ENCODE measurements at regions not wholly inside any gene's neighbourhood (a gene's known extent, or its start where the extent isn't known, plus 50 kb on each side); places are given as distances from the start of the nearest gene placed in this dataset.

GRCh38 chr1:82946096-82946605, 1052.8 kb downstream of the TTLL7 start:
- no peaks in the 10 kb centered on the region for H3K4me1 Mint-ChIP-seq (ENCODE audit: low read depth)
- no peaks in the 10 kb centered on the region for H3K36me3 Mint-ChIP-seq (ENCODE audit: low read depth)
- H3K9me3 Mint-ChIP-seq: no peaks in the 10 kb centered on the region
- no peaks in the 10 kb centered on the region for H3K27me3 Mint-ChIP-seq (ENCODE audit: low read depth)
- H3K27ac Mint-ChIP-seq: no peak overlapping the region
- no peak overlapping the region for H3K4me3 Mint-ChIP-seq

GRCh38 chr1:82944822-82945221, 1054.1 kb downstream of the TTLL7 start:
- H3K27me3 Mint-ChIP-seq (ENCODE audit: low read depth): no peaks in the 10 kb centered on the region
- H3K4me1 Mint-ChIP-seq (ENCODE audit: low read depth): no peaks in the 10 kb centered on the region
- no peaks in the 10 kb centered on the region for H3K9me3 Mint-ChIP-seq
- H3K4me3 Mint-ChIP-seq: no peak overlapping the region
- no peak overlapping the region for H3K27ac Mint-ChIP-seq
- no peaks in the 10 kb centered on the region for H3K36me3 Mint-ChIP-seq (ENCODE audit: low read depth)

- no peaks in the 10 kb centered on the region for H3K36me3 Mint-ChIP-seq (ENCODE audit: low read depth)
- H3K27me3 Mint-ChIP-seq (ENCODE audit: low read depth): no peaks in the 10 kb centered on the region
- H3K9me3 Mint-ChIP-seq: no peaks in the 10 kb centered on the region
- no peak overlapping the region for H3K4me3 Mint-ChIP-seq
- no peaks in the 10 kb centered on the region for H3K4me1 Mint-ChIP-seq (ENCODE audit: low read depth)
- no peak overlapping the region for H3K27ac Mint-ChIP-seq
Observed at GRCh38 chr1:82934074-82934473, 1064.9 kb downstream of the TTLL7 start.

- H3K27me3 Mint-ChIP-seq (ENCODE audit: low read depth): no peaks in the 10 kb centered on the region
- no peaks in the 10 kb centered on the region for H3K4me1 Mint-ChIP-seq (ENCODE audit: low read depth)
- no peak overlapping the region for H3K4me3 Mint-ChIP-seq
- H3K36me3 Mint-ChIP-seq (ENCODE audit: low read depth): no peaks in the 10 kb centered on the region
- no peaks in the 10 kb centered on the region for H3K9me3 Mint-ChIP-seq
- no peak overlapping the region for H3K27ac Mint-ChIP-seq
Observed at GRCh38 chr1:82932727-82933126, 1066.2 kb downstream of the TTLL7 start.

GRCh38 chr1:82932207-82932606, 1066.7 kb downstream of the TTLL7 start:
- no peaks in the 10 kb centered on the region for H3K36me3 Mint-ChIP-seq (ENCODE audit: low read depth)
- H3K4me3 Mint-ChIP-seq: no peak overlapping the region
- no peaks in the 10 kb centered on the region for H3K9me3 Mint-ChIP-seq
- H3K27me3 Mint-ChIP-seq (ENCODE audit: low read depth): no peaks in the 10 kb centered on the region
- H3K27ac Mint-ChIP-seq: no peak overlapping the region
- no peaks in the 10 kb centered on the region for H3K4me1 Mint-ChIP-seq (ENCODE audit: low read depth)

- Mint-ChIP-seq H3K36me3 (ENCODE audit: low read depth) (no peaks in the 10 kb centered on the region), H3K9me3 (no peaks in the 10 kb centered on the region), H3K27ac (no peak overlapping the region), H3K27me3 (ENCODE audit: low read depth) (no peaks in the 10 kb centered on the region), H3K4me3 (no peak overlapping the region), H3K4me1 (ENCODE audit: low read depth) (no peaks in the 10 kb centered on the region)
Observed at GRCh38 chr1:82931006-82931405, 1067.9 kb downstream of the TTLL7 start.

- H3K27me3 Mint-ChIP-seq (ENCODE audit: low read depth): no peaks in the 10 kb centered on the region
- no peaks in the 10 kb centered on the region for H3K4me1 Mint-ChIP-seq (ENCODE audit: low read depth)
- H3K36me3 Mint-ChIP-seq (ENCODE audit: low read depth): no peaks in the 10 kb centered on the region
- no peak overlapping the region for H3K27ac Mint-ChIP-seq
- no peak overlapping the region for H3K4me3 Mint-ChIP-seq
- H3K9me3 Mint-ChIP-seq: no peaks in the 10 kb centered on the region
Observed at GRCh38 chr1:82927753-82928152, 1071.2 kb downstream of the TTLL7 start.

GRCh38 chr1:82924666-82925065, 1074.3 kb downstream of the TTLL7 start:
- Mint-ChIP-seq H3K36me3 (ENCODE audit: low read depth) (no peaks in the 10 kb centered on the region), H3K27me3 (ENCODE audit: low read depth) (no peaks in the 10 kb centered on the region), H3K27ac (no peak overlapping the region), H3K9me3 (no peaks in the 10 kb centered on the region), H3K4me3 (no peak overlapping the region), H3K4me1 (ENCODE audit: low read depth) (no peaks in the 10 kb centered on the region)

GRCh38 chr1:82923931-82924330, 1075.0 kb downstream of the TTLL7 start:
- Mint-ChIP-seq H3K36me3 (ENCODE audit: low read depth) (no peaks in the 10 kb centered on the region), H3K4me3 (no peak overlapping the region), H3K27ac (no peak overlapping the region), H3K27me3 (ENCODE audit: low read depth) (no peaks in the 10 kb centered on the region), H3K4me1 (ENCODE audit: low read depth) (no peaks in the 10 kb centered on the region), H3K9me3 (no peaks in the 10 kb centered on the region)

- no peak overlapping the region for H3K27ac Mint-ChIP-seq
- H3K36me3 Mint-ChIP-seq (ENCODE audit: low read depth): no peaks in the 10 kb centered on the region
- H3K27me3 Mint-ChIP-seq (ENCODE audit: low read depth): no peaks in the 10 kb centered on the region
- no peaks in the 10 kb centered on the region for H3K9me3 Mint-ChIP-seq
- no peaks in the 10 kb centered on the region for H3K4me1 Mint-ChIP-seq (ENCODE audit: low read depth)
- no peak overlapping the region for H3K4me3 Mint-ChIP-seq
Observed at GRCh38 chr1:82921759-82922158, 1077.2 kb downstream of the TTLL7 start.

- no peaks in the 10 kb centered on the region for H3K36me3 Mint-ChIP-seq (ENCODE audit: low read depth)
- no peak overlapping the region for H3K27ac Mint-ChIP-seq
- no peaks in the 10 kb centered on the region for H3K9me3 Mint-ChIP-seq
- no peaks in the 10 kb centered on the region for H3K4me1 Mint-ChIP-seq (ENCODE audit: low read depth)
- H3K27me3 Mint-ChIP-seq (ENCODE audit: low read depth): no peaks in the 10 kb centered on the region
- no peak overlapping the region for H3K4me3 Mint-ChIP-seq
Observed at GRCh38 chr1:82920418-82921248, 1078.3 kb downstream of the TTLL7 start.

- Mint-ChIP-seq H3K27me3 (ENCODE audit: low read depth) (no peaks in the 10 kb centered on the region), H3K9me3 (no peaks in the 10 kb centered on the region), H3K4me1 (ENCODE audit: low read depth) (no peaks in the 10 kb centered on the region), H3K36me3 (ENCODE audit: low read depth) (no peaks in the 10 kb centered on the region), H3K4me3 (no peak overlapping the region), H3K27ac (no peak overlapping the region)
Observed at GRCh38 chr1:82919837-82920236, 1079.1 kb downstream of the TTLL7 start.

- Mint-ChIP-seq H3K4me1 (ENCODE audit: low read depth) (no peaks in the 10 kb centered on the region), H3K36me3 (ENCODE audit: low read depth) (no peaks in the 10 kb centered on the region), H3K9me3 (no peaks in the 10 kb centered on the region), H3K27me3 (ENCODE audit: low read depth) (no peaks in the 10 kb centered on the region), H3K27ac (no peak overlapping the region), H3K4me3 (no peak overlapping the region)
Observed at GRCh38 chr1:82907313-82907712, 1091.6 kb downstream of the TTLL7 start.

- no peak overlapping the region for H3K4me3 Mint-ChIP-seq
- no peaks in the 10 kb centered on the region for H3K27me3 Mint-ChIP-seq (ENCODE audit: low read depth)
- H3K9me3 Mint-ChIP-seq: no peaks in the 10 kb centered on the region
- no peaks in the 10 kb centered on the region for H3K4me1 Mint-ChIP-seq (ENCODE audit: low read depth)
- no peak overlapping the region for H3K27ac Mint-ChIP-seq
- no peaks in the 10 kb centered on the region for H3K36me3 Mint-ChIP-seq (ENCODE audit: low read depth)
Observed at GRCh38 chr1:82903626-82904025, 1095.3 kb downstream of the TTLL7 start.

GRCh38 chr1:82901561-82901960, 1097.4 kb downstream of the TTLL7 start:
- Mint-ChIP-seq H3K27me3 (ENCODE audit: low read depth) (no peaks in the 10 kb centered on the region), H3K27ac (no peak overlapping the region), H3K4me3 (no peak overlapping the region), H3K9me3 (no peaks in the 10 kb centered on the region), H3K4me1 (ENCODE audit: low read depth) (no peaks in the 10 kb centered on the region), H3K36me3 (ENCODE audit: low read depth) (no peaks in the 10 kb centered on the region)

Data from T-helper 1 cell treated with Interleukin-12 subunit alpha and Interleukin-12 subunit beta and Interleukin-4 antibody, amounts not matched to agents 30 μg/mL and 1 μg/mL, for 36 hours (primary cell).